Loucy (cell line): ENCODE measurements at regions not wholly inside any gene's neighbourhood (a gene's known extent, or its start where the extent isn't known, plus 50 kb on each side); places are given as distances from the start of the nearest gene placed in this dataset.

ENCODE experiments used
- CTCF ChIP-seq: fragments of 200-600 bp; sonication (generic); conservative IDR thresholded peaks from 2 replicates; pipeline ENCODE4 v1.5.1; 2014; ENCODE audit warnings: mild to moderate bottlenecking, antibody characterized with exemption, low read length
- EZH2phosphoT487 ChIP-seq: fragments of 200-600 bp; IDR thresholded peaks from 2 replicates; pipeline ENCODE4 v1.6.1; 2018; ENCODE audit warnings: antibody characterized with exemption, mild to moderate bottlenecking, moderate library complexity, borderline replicate concordance

GRCh38 chrX:39367416-39367815 lies 566.2 kb downstream of the MID1IP1 start:
- no peak for TF ChIP-seq CTCF
- no peak for TF ChIP-seq EZH2phosphoT487
